HUES6 (cell line): ENCODE measurements at regions not wholly inside any gene's neighbourhood (a gene's known extent, or its start where the extent isn't known, plus 50 kb on each side); places are given as distances from the start of the nearest gene placed in this dataset.
"Not testable (repeated sequence)": the region's sequence is repeated elsewhere in the genome, so short reads cannot be mapped to it uniquely, and the experiment has no call there.

Experiments used
- H3K27ac ChIP-seq: 2 replicates; pipeline ENCODE4 v1.7.0; 2013; ENCODE audit warnings: low read depth, mild to moderate bottlenecking, low read length, inconsistent platforms
- H3K27me3 ChIP-seq: 2 replicates; pipeline ENCODE4 v1.6.1; 2013; ENCODE audit warnings: low read length; ENCODE audit not compliant: control insufficient read depth, insufficient read depth
- H3K36me3 ChIP-seq: 2 replicates; pipeline ENCODE4 v1.6.1; 2013; ENCODE audit warnings: low read length; ENCODE audit not compliant: control insufficient read depth, insufficient read depth
- H3K4me1 ChIP-seq: 2 replicates; pipeline ENCODE4 v1.6.1; 2013; ENCODE audit warnings: low read length; ENCODE audit not compliant: control insufficient read depth, insufficient read depth
- H3K4me3 ChIP-seq: 2 replicates; pipeline ENCODE4 v1.5.1; 2013; ENCODE audit warnings: low read depth, low read length
- H3K9ac ChIP-seq: one replicate; pipeline ENCODE4 v1.6.1; 2013; ENCODE audit warnings: mild to moderate bottlenecking, low read length
- H3K9me3 ChIP-seq: 2 replicates; pipeline ENCODE4 v1.6.1; 2013; ENCODE audit warnings: low read depth, low read length; ENCODE audit not compliant: control insufficient read depth, insufficient read depth

GRCh38 chr22:12384612-12385011 lies 3143.4 kb upstream of the OR11H1 start:
- not testable (repeated sequence) for H3K27me3 ChIP-seq, H3K36me3 ChIP-seq, H3K9ac ChIP-seq, H3K27ac ChIP-seq, H3K4me1 ChIP-seq, H3K4me3 ChIP-seq
- H3K9me3 ChIP-seq = peaks cover 51% of the 10 kb centered on the region

GRCh38 chr22:12388824-12389800 lies 3138.9 kb upstream of the OR11H1 start:
- not testable (repeated sequence) for H3K4me1 ChIP-seq, H3K27ac ChIP-seq, H3K4me3 ChIP-seq, H3K36me3 ChIP-seq, H3K9ac ChIP-seq, H3K27me3 ChIP-seq
- peaks cover 38% of the 10 kb centered on the region for H3K9me3 ChIP-seq

GRCh38 chr22:12397270-12397669 lies 3130.7 kb upstream of the OR11H1 start:
- not testable (repeated sequence) for H3K4me3 ChIP-seq, H3K4me1 ChIP-seq, H3K27me3 ChIP-seq, H3K27ac ChIP-seq, H3K9ac ChIP-seq, H3K36me3 ChIP-seq
- H3K9me3 ChIP-seq = peaks cover 18% of the 10 kb centered on the region

- H3K4me3 ChIP-seq, H3K4me1 ChIP-seq, H3K9ac ChIP-seq, H3K36me3 ChIP-seq, H3K27me3 ChIP-seq, H3K27ac ChIP-seq: not testable (repeated sequence)
- H3K9me3 ChIP-seq = peaks cover 22% of the 10 kb centered on the region
Observed at GRCh38 chr22:12401942-12402341, 3126.1 kb upstream of the OR11H1 start.

- H3K9me3 ChIP-seq = peaks cover 19% of the 10 kb centered on the region
- not testable (repeated sequence) for H3K4me1 ChIP-seq, H3K27ac ChIP-seq, H3K9ac ChIP-seq, H3K4me3 ChIP-seq, H3K27me3 ChIP-seq, H3K36me3 ChIP-seq
Observed at GRCh38 chr22:12402531-12402930, 3125.5 kb upstream of the OR11H1 start.

GRCh38 chr22:12435890-12436289 lies 3092.1 kb upstream of the OR11H1 start:
- H3K27ac ChIP-seq, H3K4me1 ChIP-seq, H3K4me3 ChIP-seq, H3K27me3 ChIP-seq, H3K9ac ChIP-seq, H3K36me3 ChIP-seq: not testable (repeated sequence)
- H3K9me3 ChIP-seq = peaks cover 32% of the 10 kb centered on the region
